ENCODE measurements at regions not wholly inside any gene's neighbourhood (a gene's known extent, or its start where the extent isn't known, plus 50 kb on each side); places are given as distances from the start of the nearest gene placed in this dataset.

GRCh38 chr12:78473561-78473960 is 391.0 kb upstream of the SYT1 start:
- H3K4me2 ChIP-seq (ENCODE audit: low read depth, low read length), result no peak overlapping the region
- no peaks in the 10 kb centered on the region for H3K9me3 ChIP-seq (replicated peaks; ENCODE audit: insufficient read depth, low read length)
- no peaks in the 10 kb centered on the region for H3F3A ChIP-seq (ENCODE audit: insufficient read depth, low read length)
- H3K4me1 ChIP-seq (ENCODE audit: low read length), result no peaks in the 10 kb centered on the region
- no peaks in the 10 kb centered on the region for H4K20me1 ChIP-seq (ENCODE audit: insufficient read depth, low read length)
- H3K27ac ChIP-seq (ENCODE audit: low read length), result no peak overlapping the region
- no peaks in the 10 kb centered on the region for H3K79me2 ChIP-seq (ENCODE audit: low read length)
- no peak overlapping the region for H3K9ac ChIP-seq (ENCODE audit: low read length)
- H2AFZ ChIP-seq (ENCODE audit: low read length), result no peak overlapping the region
- no peak overlapping the region for H3K4me3 ChIP-seq (ENCODE audit: low read length)
- no peaks in the 10 kb centered on the region for H3K27me3 ChIP-seq (replicated peaks; ENCODE audit: insufficient read depth, low read length)
- no peak for TF ChIP-seq EZH2phosphoT487 (IDR thresholded peaks at IDR 0.05; ENCODE audit: low read length)
- TF ChIP-seq, protein P1, sequence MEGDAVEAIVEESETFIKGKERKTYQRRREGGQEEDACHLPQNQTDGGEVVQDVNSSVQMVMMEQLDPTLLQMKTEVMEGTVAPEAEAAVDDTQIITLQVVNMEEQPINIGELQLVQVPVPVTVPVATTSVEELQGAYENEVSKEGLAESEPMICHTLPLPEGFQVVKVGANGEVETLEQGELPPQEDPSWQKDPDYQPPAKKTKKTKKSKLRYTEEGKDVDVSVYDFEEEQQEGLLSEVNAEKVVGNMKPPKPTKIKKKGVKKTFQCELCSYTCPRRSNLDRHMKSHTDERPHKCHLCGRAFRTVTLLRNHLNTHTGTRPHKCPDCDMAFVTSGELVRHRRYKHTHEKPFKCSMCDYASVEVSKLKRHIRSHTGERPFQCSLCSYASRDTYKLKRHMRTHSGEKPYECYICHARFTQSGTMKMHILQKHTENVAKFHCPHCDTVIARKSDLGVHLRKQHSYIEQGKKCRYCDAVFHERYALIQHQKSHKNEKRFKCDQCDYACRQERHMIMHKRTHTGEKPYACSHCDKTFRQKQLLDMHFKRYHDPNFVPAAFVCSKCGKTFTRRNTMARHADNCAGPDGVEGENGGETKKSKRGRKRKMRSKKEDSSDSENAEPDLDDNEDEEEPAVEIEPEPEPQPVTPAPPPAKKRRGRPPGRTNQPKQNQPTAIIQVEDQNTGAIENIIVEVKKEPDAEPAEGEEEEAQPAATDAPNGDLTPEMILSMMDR (IDR thresholded peaks at IDR 0.05; ENCODE audit: low read length), result no peak
- TF ChIP-seq EZH2 (optimal IDR thresholded peaks at IDR 0.05; ENCODE audit: low read depth, low read length), result no peak
- no peak for DNase-seq
- H3K9me2 ChIP-seq (replicated peaks; ENCODE audit: insufficient read depth, low read length), result no peaks in the 10 kb centered on the region
- no peaks in the 10 kb centered on the region for H3K36me3 ChIP-seq (replicated peaks; ENCODE audit: insufficient read depth, low read length)

GRCh38 chr12:78483767-78484315 is 380.7 kb upstream of the SYT1 start:
- Histone ChIP-seq H4K20me1 (ENCODE audit: insufficient read depth, low read length) (no peaks in the 10 kb centered on the region), H2AFZ (ENCODE audit: low read length) (no peak overlapping the region), H3K4me2 (ENCODE audit: low read depth, low read length) (no peak overlapping the region), H3K79me2 (ENCODE audit: low read length) (no peaks in the 10 kb centered on the region), H3K9me3 (replicated peaks; ENCODE audit: insufficient read depth, low read length) (no peaks in the 10 kb centered on the region), H3K27ac (ENCODE audit: low read length) (no peak overlapping the region), H3K36me3 (replicated peaks; ENCODE audit: insufficient read depth, low read length) (no peaks in the 10 kb centered on the region), H3K4me3 (ENCODE audit: low read length) (no peak overlapping the region), H3K4me1 (ENCODE audit: low read length) (no peaks in the 10 kb centered on the region), H3K9ac (ENCODE audit: low read length) (no peak overlapping the region), H3K27me3 (replicated peaks; ENCODE audit: insufficient read depth, low read length) (no peaks in the 10 kb centered on the region), H3F3A (ENCODE audit: insufficient read depth, low read length) (no peaks in the 10 kb centered on the region), H3K9me2 (replicated peaks; ENCODE audit: insufficient read depth, low read length) (no peaks in the 10 kb centered on the region)
- TF ChIP-seq EZH2 (optimal IDR thresholded peaks at IDR 0.05; ENCODE audit: low read depth, low read length) (no peak), EZH2phosphoT487 (IDR thresholded peaks at IDR 0.05; ENCODE audit: low read length) (no peak)
- TF ChIP-seq, protein P1 (IDR thresholded peaks at IDR 0.05; ENCODE audit: low read length), result no peak
- DNase-seq, result no peak

- TF ChIP-seq EZH2 (optimal IDR thresholded peaks at IDR 0.05; ENCODE audit: low read depth, low read length) (no peak), EZH2phosphoT487 (IDR thresholded peaks at IDR 0.05; ENCODE audit: low read length) (no peak)
- TF ChIP-seq, protein P1 (IDR thresholded peaks at IDR 0.05; ENCODE audit: low read length), result no peak
- Histone ChIP-seq H3K9me3 (replicated peaks; ENCODE audit: insufficient read depth, low read length) (no peaks in the 10 kb centered on the region), H3K4me1 (ENCODE audit: low read length) (no peaks in the 10 kb centered on the region), H3K79me2 (ENCODE audit: low read length) (no peaks in the 10 kb centered on the region), H3K27ac (ENCODE audit: low read length) (no peak overlapping the region), H4K20me1 (ENCODE audit: insufficient read depth, low read length) (no peaks in the 10 kb centered on the region), H3K4me3 (ENCODE audit: low read length) (no peak overlapping the region), H3K27me3 (replicated peaks; ENCODE audit: insufficient read depth, low read length) (no peaks in the 10 kb centered on the region), H3K9ac (ENCODE audit: low read length) (no peak overlapping the region), H3K36me3 (replicated peaks; ENCODE audit: insufficient read depth, low read length) (no peaks in the 10 kb centered on the region), H3F3A (ENCODE audit: insufficient read depth, low read length) (no peaks in the 10 kb centered on the region), H2AFZ (ENCODE audit: low read length) (no peak overlapping the region), H3K9me2 (replicated peaks; ENCODE audit: insufficient read depth, low read length) (no peaks in the 10 kb centered on the region), H3K4me2 (ENCODE audit: low read depth, low read length) (no peak overlapping the region)
- no peak for DNase-seq
These were observed 374.6 kb upstream of the SYT1 start for GRCh38 chr12:78489990-78490389.
